Panc1 (cell line): ENCODE measurements at regions not wholly inside any gene's neighbourhood (a gene's known extent, or its start where the extent isn't known, plus 50 kb on each side); places are given as distances from the start of the nearest gene placed in this dataset.

Experiments
- ATAC-seq: fragments of 200-7000 bp; cut with Tn5 transposase; 2 replicates; pipeline ENCODE4 v1.9.1; 2020; ENCODE audit warnings: mild to moderate bottlenecking, moderate library complexity
- BruUV-seq: library from RNA; stranded (reverse); fragments of 400-500 nt; replicated peaks from 2 replicates; lab custom pipeline; 2021; lab: Mats Ljungman, UMichigan
- CTCF ChIA-PET: fragments of 300-600 bp; sonication (Branson Sonifier 250); formaldehyde crosslinking; loops from one replicate; lab custom pipeline; 2022; ENCODE audit warnings: antibody characterized with exemption; lab: Charles Lee
- POLR2A ChIA-PET: fragments of 300-600 bp; sonication (Branson Sonifier 250); formaldehyde crosslinking; loops from one replicate; lab custom pipeline; 2022; ENCODE audit warnings: antibody characterized with exemption; lab: Charles Lee
- DNase-seq: peaks from one replicate; pipeline ENCODE4 v3.0.0-alpha.2; 2010; ENCODE audit warnings: low read depth, low spot score
- H3K27ac ChIP-seq: 2 replicates; pipeline ENCODE4 v1.5.1; 2011; ENCODE audit warnings: mild to moderate bottlenecking, low read length, inconsistent platforms
- H3K27me3 ChIP-seq: fragments of 200-500 bp; sonication (Bioruptor generic); 2 replicates; pipeline ENCODE4 v1.6.0; 2014; ENCODE audit warnings: low read length, inconsistent platforms; ENCODE audit not compliant: control insufficient read depth, insufficient read depth
- H3K36me3 ChIP-seq: fragments of 200-500 bp; sonication (Bioruptor generic); 2 replicates; pipeline ENCODE4 v1.5.1; 2014; ENCODE audit warnings: inconsistent platforms, mild to moderate bottlenecking, low read length, moderate library complexity; ENCODE audit not compliant: control insufficient read depth, insufficient read depth
- H3K4me1 ChIP-seq: 2 replicates; pipeline ENCODE4 v1.5.1; 2011; ENCODE audit warnings: inconsistent platforms, mild to moderate bottlenecking, low read length, moderate library complexity; ENCODE audit not compliant: control insufficient read depth, insufficient read depth
- H3K4me3 ChIP-seq, 2 experiments: 2 replicates each; pipeline ENCODE4 v1.5.1; 2011 to 2012; ENCODE audit warnings: low read depth in 2 of 2, low read length in 2 of 2, mild to moderate bottlenecking in 2 of 2, inconsistent platforms in 1 of 2, moderate library complexity in 1 of 2
- H3K9me3 ChIP-seq: fragments of 200-500 bp; sonication (Bioruptor generic); 2 replicates; pipeline ENCODE4 v1.5.1; 2014; ENCODE audit warnings: low read depth, mild to moderate bottlenecking, inconsistent platforms, low read length, moderate library complexity; ENCODE audit not compliant: control insufficient read depth, insufficient read depth
- POLR2AphosphoS5 ChIP-seq: IDR thresholded peaks from 2 replicates; pipeline ENCODE4 v1.6.1; 2012; ENCODE audit warnings: mild to moderate bottlenecking, low read depth, low read length, moderate library complexity
- REST ChIP-seq, 2 experiments: IDR thresholded peaks; 2 replicates each; pipeline ENCODE4 v1.6.1; 2011 to 2012; ENCODE audit warnings: low read depth in 2 of 2, control low read depth in 1 of 2, low read length in 1 of 2, mild to moderate bottlenecking in 1 of 2, moderate library complexity in 1 of 2; ENCODE audit not compliant: insufficient read depth in 1 of 2
- SIN3A ChIP-seq: IDR thresholded peaks from 2 replicates; pipeline ENCODE4 v1.6.1; 2012; ENCODE audit warnings: low read depth, mild to moderate bottlenecking, low read length, moderate library complexity, borderline replicate concordance; ENCODE audit not compliant: insufficient read depth
- TCF7L2 ChIP-seq: IDR thresholded peaks from 2 replicates; pipeline ENCODE4 v1.6.1; 2011; ENCODE audit warnings: mild to moderate bottlenecking, low read depth, low read length, inconsistent platforms
- in situ Hi-C: cut with HindIII; loops from 2 replicates; pipeline ENCODE4 v1.10.0; 2016; ENCODE audit warnings: low sequenced_read_pairs, low pct_unique_long_range_greater_than_20kb
- intact Hi-C: fragments of 100-400 bp; cut with micrococcal nuclease; formaldehyde crosslinking; loops from one replicate; pipeline ENCODE4 v1.10.0; 2022; ENCODE audit not compliant: unreplicated experiment
- TF ChIP-seq, protein P1 (sequence below): fragments of 450-650 bp; IDR thresholded peaks from 2 replicates; pipeline ENCODE4 v1.5.1; 2017; ENCODE audit warnings: mild to moderate bottlenecking

- TF ChIP-seq SIN3A (no peak), POLR2AphosphoS5 (no peak), REST (IDR thresholded peaks at IDR 0.05; ENCODE audit: insufficient read depth in 1 of 2, low read depth in 2 of 2, low read length in 1 of 2) (no peak), TCF7L2 (no peak)
- TF ChIP-seq, protein P1, sequence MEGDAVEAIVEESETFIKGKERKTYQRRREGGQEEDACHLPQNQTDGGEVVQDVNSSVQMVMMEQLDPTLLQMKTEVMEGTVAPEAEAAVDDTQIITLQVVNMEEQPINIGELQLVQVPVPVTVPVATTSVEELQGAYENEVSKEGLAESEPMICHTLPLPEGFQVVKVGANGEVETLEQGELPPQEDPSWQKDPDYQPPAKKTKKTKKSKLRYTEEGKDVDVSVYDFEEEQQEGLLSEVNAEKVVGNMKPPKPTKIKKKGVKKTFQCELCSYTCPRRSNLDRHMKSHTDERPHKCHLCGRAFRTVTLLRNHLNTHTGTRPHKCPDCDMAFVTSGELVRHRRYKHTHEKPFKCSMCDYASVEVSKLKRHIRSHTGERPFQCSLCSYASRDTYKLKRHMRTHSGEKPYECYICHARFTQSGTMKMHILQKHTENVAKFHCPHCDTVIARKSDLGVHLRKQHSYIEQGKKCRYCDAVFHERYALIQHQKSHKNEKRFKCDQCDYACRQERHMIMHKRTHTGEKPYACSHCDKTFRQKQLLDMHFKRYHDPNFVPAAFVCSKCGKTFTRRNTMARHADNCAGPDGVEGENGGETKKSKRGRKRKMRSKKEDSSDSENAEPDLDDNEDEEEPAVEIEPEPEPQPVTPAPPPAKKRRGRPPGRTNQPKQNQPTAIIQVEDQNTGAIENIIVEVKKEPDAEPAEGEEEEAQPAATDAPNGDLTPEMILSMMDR = no peak
- Histone ChIP-seq H3K27ac (no peak overlapping the region), H3K4me3 (no peak overlapping the region), H3K9me3 (no peaks in the 10 kb centered on the region), H3K4me1 (no peaks in the 10 kb centered on the region), H3K36me3 (no peaks in the 10 kb centered on the region), H3K27me3 (no peaks in the 10 kb centered on the region)
- intact Hi-C loops (no loop called here), in situ Hi-C loops (no loop called here)
- DNase-seq (no peak), ATAC-seq (no peak)
- ChIA-PET CTCF (no interaction called here), POLR2A (no interaction called here)
- BruUV-seq = no TSS peak
These were observed 138.5 kb upstream of the NETO1 start for GRCh38 chr18:73006331-73006730.

DNA sequence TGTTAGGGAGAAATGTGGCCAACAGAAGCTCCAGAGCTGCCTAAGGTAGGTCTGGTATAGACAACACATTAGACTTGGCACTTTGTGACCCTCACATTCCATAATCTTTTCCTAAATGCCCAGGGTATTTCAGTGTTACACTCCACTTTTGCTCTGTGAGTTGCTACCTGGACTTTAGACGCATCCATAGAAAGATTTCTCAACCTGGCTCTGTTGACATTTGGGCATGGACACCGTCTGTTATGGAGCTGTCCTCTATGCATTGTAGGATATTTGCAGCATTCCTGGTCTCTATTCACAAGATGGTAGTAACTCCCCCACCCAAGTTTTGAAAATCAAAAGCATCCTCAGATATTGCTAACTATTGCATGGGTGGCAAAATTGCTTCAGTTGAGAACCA is 136.5 kb upstream of the NETO1 start:
- no peaks in the 10 kb centered on the region for H3K36me3 ChIP-seq
- ChIA-PET POLR2A (no interaction called here), CTCF (no interaction called here)
- no TSS peak for BruUV-seq
- ATAC-seq = no peak
- H3K4me3 ChIP-seq = no peak overlapping the region
- in situ Hi-C loops (no loop called here), intact Hi-C loops (no loop called here)
- H3K9me3 ChIP-seq = no peaks in the 10 kb centered on the region
- no peaks in the 10 kb centered on the region for H3K4me1 ChIP-seq
- H3K27ac ChIP-seq = no peak overlapping the region
- H3K27me3 ChIP-seq = no peaks in the 10 kb centered on the region
- TF ChIP-seq POLR2AphosphoS5 (no peak), REST (IDR thresholded peaks at IDR 0.05; ENCODE audit: insufficient read depth in 1 of 2, low read depth in 2 of 2, low read length in 1 of 2) (no peak), TCF7L2 (no peak), SIN3A (no peak)
- TF ChIP-seq, protein P1 = no peak
- no peak for DNase-seq
